AG20443 (cell line): ENCODE measurements at regions not wholly inside any gene's neighbourhood (a gene's known extent, or its start where the extent isn't known, plus 50 kb on each side); places are given as distances from the start of the nearest gene placed in this dataset.
"Not testable (repeated sequence)": the region's sequence is repeated elsewhere in the genome, so short reads cannot be mapped to it uniquely, and the experiment has no call there.

Experiments used
- DNase-seq: peaks from one replicate; pipeline ENCODE4 v3.0.0; 2012; ENCODE audit warnings: low spot score, mixed read lengths

GRCh38 chr6:119952696-119953095, 603.1 kb upstream of the MAN1A1 start:
- DNase-seq: no peak

- DNase-seq: no peak
These were observed 601.1 kb upstream of the MAN1A1 start for GRCh38 chr6:119950681-119951080.

- no peak for DNase-seq
These were observed 592.7 kb upstream of the MAN1A1 start for GRCh38 chr6:119942078-119942752.

- no peak for DNase-seq
These were observed 589.2 kb upstream of the MAN1A1 start for GRCh38 chr6:119938752-119939151.

- DNase-seq: no peak
These were observed 585.3 kb upstream of the MAN1A1 start for GRCh38 chr6:119934816-119935215.

- no peak for DNase-seq
These were observed 579.6 kb upstream of the MAN1A1 start for GRCh38 chr6:119929121-119929520.

- DNase-seq: not testable (repeated sequence)
These were observed 575.3 kb upstream of the MAN1A1 start for GRCh38 chr6:119924888-119925287.

GRCh38 chr6:119922814-119923213, 573.3 kb upstream of the MAN1A1 start:
- DNase-seq: no peak

GRCh38 chr6:119921491-119922010, 572.0 kb upstream of the MAN1A1 start:
- no peak for DNase-seq

GRCh38 chr6:119917186-119917585, 567.6 kb upstream of the MAN1A1 start:
- DNase-seq: no peak

GRCh38 chr6:119915971-119916370, 566.4 kb upstream of the MAN1A1 start:
- DNase-seq: no peak

- no peak for DNase-seq
These were observed 558.6 kb upstream of the MAN1A1 start for GRCh38 chr6:119908157-119908556.

- DNase-seq: no peak
These were observed 553.1 kb upstream of the MAN1A1 start for GRCh38 chr6:119902681-119903080.

GRCh38 chr6:119896806-119897205, 547.2 kb upstream of the MAN1A1 start:
- DNase-seq: no peak

- no peak for DNase-seq
These were observed 546.1 kb upstream of the MAN1A1 start for GRCh38 chr6:119895626-119896025.

GRCh38 chr6:119894811-119895210, 545.2 kb upstream of the MAN1A1 start:
- no peak for DNase-seq

GRCh38 chr6:119891644-119892043, 542.1 kb upstream of the MAN1A1 start:
- DNase-seq: no peak

GRCh38 chr6:119891206-119891605, 541.6 kb upstream of the MAN1A1 start:
- DNase-seq: no peak

- no peak for DNase-seq
These were observed 540.9 kb upstream of the MAN1A1 start for GRCh38 chr6:119890470-119890869.

- no peak for DNase-seq
These were observed 538.1 kb upstream of the MAN1A1 start for GRCh38 chr6:119887666-119888065.

- DNase-seq: peak; percentile 56
These were observed 531.9 kb upstream of the MAN1A1 start for GRCh38 chr6:119881416-119881815.

GRCh38 chr6:119880840-119881239, 531.3 kb upstream of the MAN1A1 start:
- DNase-seq: no peak

GRCh38 chr6:119879731-119880130, 530.2 kb upstream of the MAN1A1 start:
- DNase-seq: no peak

- DNase-seq: no peak
These were observed 524.8 kb upstream of the MAN1A1 start for GRCh38 chr6:119874381-119874780.
